Loucy (cell line): ENCODE measurements at regions not wholly inside any gene's neighbourhood (a gene's known extent, or its start where the extent isn't known, plus 50 kb on each side); places are given as distances from the start of the nearest gene placed in this dataset.

Experiments used
- H2AFZ ChIP-seq: fragments of 200-600 bp; sonication (generic); 2 replicates; pipeline ENCODE4 v1.6.0; 2016; ENCODE audit warnings: antibody characterized with exemption, mild to moderate bottlenecking, low read length, moderate library complexity
- H3F3A ChIP-seq: fragments of 200-600 bp; 2 replicates; pipeline ENCODE4 v1.6.0; 2016; ENCODE audit warnings: antibody characterized with exemption, low read depth, mild to moderate bottlenecking
- H3K27me3 ChIP-seq: fragments of 200-600 bp; sonication (generic); 2 replicates; pipeline ENCODE4 v1.6.1; 2014; ENCODE audit warnings: low read length, mild to moderate bottlenecking; ENCODE audit not compliant: insufficient read depth, poor library complexity, severe bottlenecking
- H3K36me3 ChIP-seq: fragments of 200-600 bp; sonication (generic); 2 replicates; pipeline ENCODE4 v1.6.1; 2016; ENCODE audit warnings: low read length; ENCODE audit not compliant: insufficient read depth
- H3K4me1 ChIP-seq: fragments of 200-600 bp; sonication (generic); 2 replicates; pipeline ENCODE4 v1.5.1; 2014; ENCODE audit warnings: low read length, mild to moderate bottlenecking; ENCODE audit not compliant: insufficient read depth, poor library complexity, severe bottlenecking
- H3K4me2 ChIP-seq: fragments of 200-600 bp; sonication (generic); 2 replicates; pipeline ENCODE4 v1.6.0; 2014; ENCODE audit warnings: antibody characterized with exemption, low read length, low read depth, mild to moderate bottlenecking; ENCODE audit not compliant: poor library complexity, severe bottlenecking
- H3K4me3 ChIP-seq: fragments of 200-600 bp; sonication (generic); 2 replicates; pipeline ENCODE4 v1.5.1; 2014; ENCODE audit warnings: low read length, mild to moderate bottlenecking, mixed read lengths; ENCODE audit not compliant: poor library complexity, severe bottlenecking
- H3K79me2 ChIP-seq: fragments of 200-600 bp; sonication (generic); 2 replicates; pipeline ENCODE4 v1.6.1; 2014; ENCODE audit warnings: low read length; ENCODE audit not compliant: insufficient read depth
- H3K9ac ChIP-seq: fragments of 200-600 bp; sonication (generic); 2 replicates; pipeline ENCODE4 v1.6.0; 2014; ENCODE audit warnings: mild to moderate bottlenecking, low read depth, low read length, moderate library complexity; ENCODE audit not compliant: poor library complexity, severe bottlenecking
- H3K9me2 ChIP-seq: fragments of 200-600 bp; sonication (generic); replicated peaks from 2 replicates; pipeline ENCODE4 v1.6.1; 2016; ENCODE audit warnings: low read depth, low read length, mixed read lengths
- H3K9me3 ChIP-seq: fragments of 200-600 bp; sonication (generic); 2 replicates; pipeline ENCODE4 v1.6.1; 2014; ENCODE audit warnings: mild to moderate bottlenecking, antibody characterized with exemption, low read length, low read depth; ENCODE audit not compliant: insufficient read depth
- H4K20me1 ChIP-seq: fragments of 200-600 bp; sonication (generic); 2 replicates; pipeline ENCODE4 v1.6.0; 2014; ENCODE audit warnings: antibody characterized with exemption, low read length, mild to moderate bottlenecking; ENCODE audit not compliant: insufficient read depth, poor library complexity, severe bottlenecking
- CTCF ChIP-seq: fragments of 200-600 bp; sonication (generic); conservative IDR thresholded peaks from 2 replicates; pipeline ENCODE4 v1.5.1; 2014; ENCODE audit warnings: mild to moderate bottlenecking, antibody characterized with exemption, low read length
- EZH2phosphoT487 ChIP-seq: fragments of 200-600 bp; IDR thresholded peaks from 2 replicates; pipeline ENCODE4 v1.6.1; 2018; ENCODE audit warnings: antibody characterized with exemption, mild to moderate bottlenecking, moderate library complexity, borderline replicate concordance

GRCh38 chr2:31696068-31696467 is 115.3 kb upstream of the SRD5A2 start:
- Histone ChIP-seq H3K4me1 (no peaks in the 10 kb centered on the region), H4K20me1 (no peaks in the 10 kb centered on the region), H3K9me2 (no peaks in the 10 kb centered on the region), H3K9me3 (peaks cover 33% of the 10 kb centered on the region; the same call in 1 of the 2 replicates), H3K79me2 (no peaks in the 10 kb centered on the region), H3K9ac (no peak overlapping the region), H3K27me3 (no peaks in the 10 kb centered on the region), H3K4me2 (no peak overlapping the region), H2AFZ (no peak overlapping the region), H3F3A (no peaks in the 10 kb centered on the region), H3K4me3 (no peak overlapping the region), H3K36me3 (no peaks in the 10 kb centered on the region)
- no peak for TF ChIP-seq CTCF
- no peak for TF ChIP-seq EZH2phosphoT487

- H3F3A ChIP-seq = no peaks in the 10 kb centered on the region
- no peaks in the 10 kb centered on the region for H3K36me3 ChIP-seq
- H3K9me3 ChIP-seq = peaks cover 33% of the 10 kb centered on the region; the same call in 1 of the 2 replicates
- H3K27me3 ChIP-seq = no peaks in the 10 kb centered on the region
- peak; percentile 50 for TF ChIP-seq CTCF
- TF ChIP-seq EZH2phosphoT487 = no peak
- no peak overlapping the region for H3K4me3 ChIP-seq
- H3K9ac ChIP-seq = no peak overlapping the region
- no peaks in the 10 kb centered on the region for H3K79me2 ChIP-seq
- H3K9me2 ChIP-seq = no peaks in the 10 kb centered on the region
- H2AFZ ChIP-seq = no peak overlapping the region
- no peaks in the 10 kb centered on the region for H3K4me1 ChIP-seq
- H4K20me1 ChIP-seq = no peaks in the 10 kb centered on the region
- no peak overlapping the region for H3K4me2 ChIP-seq
These were observed 113.7 kb upstream of the SRD5A2 start for GRCh38 chr2:31694444-31694843.

- H2AFZ ChIP-seq = no peak overlapping the region
- H3K4me3 ChIP-seq = no peak overlapping the region
- H3K9me2 ChIP-seq = no peaks in the 10 kb centered on the region
- H3K4me2 ChIP-seq = no peak overlapping the region
- no peaks in the 10 kb centered on the region for H3K27me3 ChIP-seq
- H3K9ac ChIP-seq = no peak overlapping the region
- peaks cover 33% of the 10 kb centered on the region; the same call in 1 of the 2 replicates for H3K9me3 ChIP-seq
- H3F3A ChIP-seq = no peaks in the 10 kb centered on the region
- no peaks in the 10 kb centered on the region for H4K20me1 ChIP-seq
- no peaks in the 10 kb centered on the region for H3K36me3 ChIP-seq
- no peaks in the 10 kb centered on the region for H3K79me2 ChIP-seq
- TF ChIP-seq EZH2phosphoT487 = no peak
- TF ChIP-seq CTCF = no peak
- H3K4me1 ChIP-seq = no peaks in the 10 kb centered on the region
These were observed 113.1 kb upstream of the SRD5A2 start for GRCh38 chr2:31693882-31694281.
